ENCODE measurements at regions not wholly inside any gene's neighbourhood (a gene's known extent, or its start where the extent isn't known, plus 50 kb on each side); places are given as distances from the start of the nearest gene placed in this dataset.

- TF ChIP-seq POLR2A (IDR thresholded peaks at IDR 0.05; ENCODE audit: low read depth) = no peak
- no peak for TF ChIP-seq POLR2AphosphoS5 (IDR thresholded peaks at IDR 0.05)
- no peak for TF ChIP-seq CTCF (IDR thresholded peaks at IDR 0.05)
- no peak for TF ChIP-seq EP300 (IDR thresholded peaks at IDR 0.05)
Observed at GRCh38 chr4:27217261-27217769, 356.7 kb downstream of the STIM2 start.

All from esophagus muscularis mucosa (tissue), 4 donors.